NT2/D1 (cell line): ENCODE measurements at regions not wholly inside any gene's neighbourhood (a gene's known extent, or its start where the extent isn't known, plus 50 kb on each side); places are given as distances from the start of the nearest gene placed in this dataset.

ENCODE experiments used
- SUZ12 ChIP-seq: IDR thresholded peaks from 2 replicates; pipeline ENCODE4 v1.6.1; 2011; ENCODE audit not compliant: insufficient read length, insufficient read depth; ENCODE audit errors: extremely low read depth
- ZNF274 ChIP-seq: IDR thresholded peaks from 2 replicates; pipeline ENCODE4 v1.6.1; 2011; ENCODE audit warnings: mild to moderate bottlenecking, low read depth, low read length

DNA sequence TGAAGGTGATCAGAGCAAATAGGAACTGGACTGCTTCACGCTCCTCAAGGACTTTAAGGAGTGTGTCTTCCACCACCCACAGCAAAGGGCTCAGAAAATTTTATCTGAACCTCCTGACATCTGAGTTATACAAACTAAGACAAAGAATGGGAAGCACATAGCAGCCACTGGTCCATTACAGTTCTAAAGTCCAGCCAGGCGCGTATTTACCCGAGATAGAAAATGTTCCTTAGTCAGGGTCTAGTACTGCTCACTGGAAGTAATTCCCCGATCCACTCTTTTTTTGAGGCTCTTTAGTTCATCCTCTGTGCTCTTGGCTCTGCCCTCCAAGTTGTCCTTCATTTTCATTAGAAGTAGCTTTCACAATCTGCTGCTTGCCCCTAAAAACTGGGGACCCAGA lies 88.5 kb upstream of the GOLGA8J start:
- TF ChIP-seq ZNF274 (no peak), SUZ12 (no peak)
